Mesodermal cell (in vitro differentiated cells): ENCODE measurements at regions not wholly inside any gene's neighbourhood (a gene's known extent, or its start where the extent isn't known, plus 50 kb on each side); places are given as distances from the start of the nearest gene placed in this dataset.

Experiments
- H3K27ac ChIP-seq: 2 replicates; pipeline ENCODE4 v1.7.0; 2013; ENCODE audit warnings: mild to moderate bottlenecking, low read depth, low read length, moderate library complexity; ENCODE audit not compliant: severe bottlenecking
- H3K36me3 ChIP-seq: 2 replicates; pipeline ENCODE4 v1.7.1; 2013; ENCODE audit warnings: mild to moderate bottlenecking, low read length, moderate library complexity; ENCODE audit not compliant: control insufficient read depth, insufficient read depth
- H3K4me1 ChIP-seq: one replicate; pipeline ENCODE4 v1.7.1; 2013; ENCODE audit warnings: mild to moderate bottlenecking, low read length; ENCODE audit not compliant: insufficient read depth, control insufficient read depth, poor library complexity, severe bottlenecking
- H3K4me3 ChIP-seq: 2 replicates; pipeline ENCODE4 v1.7.0; 2013; ENCODE audit warnings: low read length, control low read depth, mild to moderate bottlenecking; ENCODE audit not compliant: insufficient read depth, poor library complexity, severe bottlenecking; ENCODE audit errors: extremely low read depth
- H3K9me3 ChIP-seq: 2 replicates; pipeline ENCODE4 v1.7.1; 2013; ENCODE audit warnings: mild to moderate bottlenecking, low read length, moderate library complexity; ENCODE audit not compliant: control insufficient read depth
- WGBS, 2 experiments: methylation state at CpG; one replicate each; pipeline ENCODE4 v1.1.5; 2013; ENCODE audit warnings: missing lambda C conversion rate in 2 of 2; ENCODE audit not compliant: insufficient coverage in 2 of 2; 5-methylcytosine and 5-hydroxymethylcytosine counted together

- H3K36me3 ChIP-seq, result no peaks in the 10 kb centered on the region
- no CpG with 5 or more reads among the region's 1 CpG for WGBS, 2 experiments
- no peak overlapping the region for H3K4me3 ChIP-seq
- no peak overlapping the region for H3K27ac ChIP-seq
- no peaks in the 10 kb centered on the region for H3K4me1 ChIP-seq
- H3K9me3 ChIP-seq, result no peaks in the 10 kb centered on the region
Observed at GRCh38 chr10:58014436-58014835, 253.3 kb downstream of the IPMK start.

- H3K4me1 ChIP-seq, result no peaks in the 10 kb centered on the region
- 80 to 100% methylated on average over 1 to 3 of the region's 4 CpGs for WGBS, 2 experiments
- no peak overlapping the region for H3K4me3 ChIP-seq
- no peaks in the 10 kb centered on the region for H3K36me3 ChIP-seq
- H3K27ac ChIP-seq, result no peak overlapping the region
- no peaks in the 10 kb centered on the region for H3K9me3 ChIP-seq
Observed at GRCh38 chr10:58013406-58013805, 254.3 kb downstream of the IPMK start.

GRCh38 chr10:58010073-58010702 lies 257.5 kb downstream of the IPMK start:
- Histone ChIP-seq H3K4me3 (no peak overlapping the region), H3K4me1 (no peaks in the 10 kb centered on the region), H3K27ac (no peak overlapping the region), H3K9me3 (no peaks in the 10 kb centered on the region), H3K36me3 (no peaks in the 10 kb centered on the region)
- 86 to 93% methylated on average over 2 of the region's 5 CpGs for WGBS, 2 experiments

DNA sequence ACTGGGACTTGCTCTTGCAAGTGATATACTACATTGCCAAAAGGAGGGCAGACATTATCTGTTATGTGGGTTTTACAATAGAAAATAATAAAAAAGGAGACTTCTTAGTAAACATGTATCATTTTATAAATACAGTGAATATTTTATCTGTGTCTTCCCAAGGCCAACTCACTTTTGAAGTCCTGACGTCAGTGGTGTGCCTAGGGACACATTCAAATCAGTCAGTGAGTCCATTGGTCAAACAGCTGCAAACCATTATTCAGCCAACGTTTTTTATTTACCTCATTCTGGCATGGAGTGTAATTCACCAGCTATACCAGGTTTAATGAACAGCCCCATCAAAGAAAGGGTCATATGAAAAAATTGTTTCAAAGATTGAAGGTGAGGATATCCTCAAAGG lies 263.7 kb downstream of the IPMK start:
- Histone ChIP-seq H3K4me3 (no peak overlapping the region), H3K9me3 (no peaks in the 10 kb centered on the region), H3K36me3 (no peaks in the 10 kb centered on the region), H3K4me1 (no peaks in the 10 kb centered on the region), H3K27ac (no peak overlapping the region)
- 100% methylated on average over 1 of the region's 2 CpGs; no CpG with 5 or more reads in 1 of the 2 experiments for WGBS, 2 experiments

DNA sequence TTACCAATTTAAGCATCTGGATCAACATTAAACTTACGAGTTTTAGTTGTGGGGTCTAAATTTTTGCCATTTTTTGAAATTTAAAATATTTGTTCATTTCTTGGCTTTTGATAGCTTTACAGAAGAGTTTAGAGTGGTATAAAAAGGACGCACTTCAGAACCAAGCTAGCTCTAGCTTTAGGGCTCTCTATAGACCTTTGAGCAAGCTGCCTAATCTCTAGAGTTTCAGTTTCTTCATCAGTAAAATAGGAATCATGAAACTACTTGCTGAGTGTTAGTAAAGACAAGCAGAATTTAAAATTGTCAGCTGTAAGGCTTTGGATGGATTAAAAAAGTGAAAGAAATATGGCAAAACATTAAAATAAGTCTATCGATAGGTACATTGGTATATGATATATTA lies 266.5 kb downstream of the IPMK start:
- Histone ChIP-seq H3K27ac (no peak overlapping the region), H3K4me3 (no peak overlapping the region), H3K36me3 (no peaks in the 10 kb centered on the region), H3K4me1 (no peaks in the 10 kb centered on the region), H3K9me3 (no peaks in the 10 kb centered on the region)
- WGBS, 2 experiments, result 86% methylated on average over 1 of the region's 3 CpGs; no CpG with 5 or more reads in 1 of the 2 experiments

- 100% methylated on average over 2 of the region's 2 CpGs; no CpG with 5 or more reads in 1 of the 2 experiments for WGBS, 2 experiments
- H3K4me3 ChIP-seq, result no peak overlapping the region
- H3K27ac ChIP-seq, result no peak overlapping the region
- no peaks in the 10 kb centered on the region for H3K36me3 ChIP-seq
- peaks cover 7% of the 10 kb centered on the region for H3K4me1 ChIP-seq
- H3K9me3 ChIP-seq, result no peaks in the 10 kb centered on the region
Observed at GRCh38 chr10:57996536-57996935, 271.2 kb downstream of the IPMK start.

GRCh38 chr10:57993302-57993701 lies 274.4 kb downstream of the IPMK start:
- WGBS, 2 experiments, result 95 to 100% methylated on average over 2 of the region's 4 CpGs
- no peaks in the 10 kb centered on the region for H3K9me3 ChIP-seq

GRCh38 chr10:57992321-57993077 lies 275.2 kb downstream of the IPMK start:
- 68 to 70% methylated on average over 4 of the region's 5 CpGs for WGBS, 2 experiments
- Histone ChIP-seq H3K9me3 (no peaks in the 10 kb centered on the region), H3K27ac (no peak overlapping the region), H3K4me3 (no peak overlapping the region), H3K36me3 (no peaks in the 10 kb centered on the region), H3K4me1 (peaks cover 7% of the 10 kb centered on the region)

More at GRCh38 chr10:57993302-57993701, 274.4 kb downstream of the IPMK start:
- H3K36me3 ChIP-seq, result no peaks in the 10 kb centered on the region
- H3K4me3 ChIP-seq, result no peak overlapping the region
- peaks cover 7% of the 10 kb centered on the region for H3K4me1 ChIP-seq
- no peak overlapping the region for H3K27ac ChIP-seq

GRCh38 chr10:57988964-57989363 lies 278.7 kb downstream of the IPMK start:
- Histone ChIP-seq H3K36me3 (no peaks in the 10 kb centered on the region), H3K4me3 (no peak overlapping the region), H3K9me3 (no peaks in the 10 kb centered on the region), H3K4me1 (peaks cover 7% of the 10 kb centered on the region), H3K27ac (no peak overlapping the region)
- no CpG with 5 or more reads among the region's 2 CpGs for WGBS, 2 experiments

DNA sequence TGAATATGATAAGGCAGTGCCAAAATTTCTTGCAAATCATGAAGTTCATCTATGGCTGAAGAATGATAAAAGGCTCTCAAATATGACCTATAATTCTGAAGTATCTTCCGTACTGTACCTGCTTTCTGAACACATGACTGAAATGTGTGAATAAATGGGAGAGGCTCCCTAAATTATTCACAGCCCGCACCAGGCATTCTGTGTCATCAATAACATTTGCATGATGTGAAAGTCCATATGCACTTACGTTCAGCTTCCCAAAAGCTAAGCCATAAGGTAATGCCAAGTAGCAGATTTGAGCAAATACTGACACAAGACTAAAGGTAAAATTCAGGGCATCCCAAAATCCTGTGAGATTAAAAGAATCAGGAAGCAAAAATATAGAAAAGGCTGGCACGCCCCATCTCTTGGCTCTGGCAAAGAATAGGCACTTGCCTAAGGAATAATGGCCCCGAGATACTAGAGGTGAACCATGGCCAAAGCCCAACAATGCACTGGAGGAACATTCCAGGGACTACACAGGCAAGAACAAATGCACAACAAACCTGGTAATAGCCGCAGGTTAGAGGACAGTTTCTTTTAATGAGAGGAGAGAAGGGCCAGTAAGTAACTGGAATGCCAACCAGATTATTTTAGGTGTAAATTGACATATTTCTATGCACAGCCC lies 280.5 kb downstream of the IPMK start:
- Histone ChIP-seq H3K27ac (no peak overlapping the region), H3K36me3 (no peaks in the 10 kb centered on the region)
- WGBS, 2 experiments, result 87 to 95% methylated on average over 4 to 6 of the region's 6 CpGs

More for the DNA sequence above, 280.5 kb downstream of the IPMK start:
- H3K4me3 ChIP-seq, result no peak overlapping the region
- no peaks in the 10 kb centered on the region for H3K9me3 ChIP-seq
- peaks cover under 1% of the 10 kb centered on the region for H3K4me1 ChIP-seq
